ENCODE measurements at regions not wholly inside any gene's neighbourhood (a gene's known extent, or its start where the extent isn't known, plus 50 kb on each side); places are given as distances from the start of the nearest gene placed in this dataset.

GRCh38 chr13:33379608-33380007, 94.1 kb upstream of the STARD13 start:
- no peak for TF ChIP-seq CTCF (conservative IDR thresholded peaks at IDR 0.05 in 1 of 2, IDR thresholded peaks at IDR 0.05 in 1 of 2; ENCODE audit: extremely low read depth in 1 of 2, insufficient read depth in 1 of 2, low read depth in 1 of 2, low read length in 2 of 2)
- TF ChIP-seq EZH2 (IDR thresholded peaks at IDR 0.05; ENCODE audit: borderline replicate concordance, low read length): no peak
